Hippocampal formation (tissue), 2 donors: ENCODE measurements at regions not wholly inside any gene's neighbourhood (a gene's known extent, or its start where the extent isn't known, plus 50 kb on each side); places are given as distances from the start of the nearest gene placed in this dataset.
"Not testable (repeated sequence)": the region's sequence is repeated elsewhere in the genome, so short reads cannot be mapped to it uniquely, and the experiment has no call there.

Experiments used
- DNase-seq, 2 donors: peaks; one replicate each; lab custom pipeline; 2025; lab: John Stamatoyannopoulos, UW

GRCh38 chr5:86407711-86408110, 210.0 kb upstream of the COX7C start:
- DNase-seq: no peak

- DNase-seq: no peak
Measured at GRCh38 chr5:86411596-86411995, 206.1 kb upstream of the COX7C start.

- DNase-seq: no peak
Measured at GRCh38 chr5:86427158-86427557, 190.6 kb upstream of the COX7C start.

- no peak for DNase-seq
Measured at GRCh38 chr5:86439593-86440110, 178.1 kb upstream of the COX7C start.

GRCh38 chr5:86442036-86442745, 175.6 kb upstream of the COX7C start:
- DNase-seq: no peak

GRCh38 chr5:86447362-86447761, 170.4 kb upstream of the COX7C start:
- DNase-seq: no peak

GRCh38 chr5:86452251-86452650, 165.5 kb upstream of the COX7C start:
- DNase-seq: no peak

- DNase-seq: no peak
Measured at GRCh38 chr5:86460519-86460918, 157.2 kb upstream of the COX7C start.

- DNase-seq: no peak
Measured at GRCh38 chr5:86461169-86461956, 156.4 kb upstream of the COX7C start.

- no peak for DNase-seq
Measured at GRCh38 chr5:86463339-86463738, 154.4 kb upstream of the COX7C start.

- DNase-seq: no peak
Measured at GRCh38 chr5:86465052-86465838, 152.5 kb upstream of the COX7C start.

- DNase-seq: not testable (repeated sequence)
Measured at GRCh38 chr5:86466721-86467120, 151.0 kb upstream of the COX7C start.

GRCh38 chr5:86482008-86482407, 135.7 kb upstream of the COX7C start:
- no peak for DNase-seq

GRCh38 chr5:86493777-86494176, 124.0 kb upstream of the COX7C start:
- DNase-seq: no peak

- DNase-seq: no peak
Measured at GRCh38 chr5:86500947-86501346, 116.8 kb upstream of the COX7C start.

GRCh38 chr5:86507574-86507973, 110.2 kb upstream of the COX7C start:
- DNase-seq: no peak

GRCh38 chr5:86510330-86510915, 107.3 kb upstream of the COX7C start:
- not testable (repeated sequence) for DNase-seq

GRCh38 chr5:86523718-86524117, 94.0 kb upstream of the COX7C start:
- no peak for DNase-seq

GRCh38 chr5:86525622-86526021, 92.1 kb upstream of the COX7C start:
- DNase-seq: no peak

- DNase-seq: no peak
Measured at GRCh38 chr5:86526811-86527348, 90.9 kb upstream of the COX7C start.

GRCh38 chr5:86532429-86532828, 85.3 kb upstream of the COX7C start:
- DNase-seq: no peak

GRCh38 chr5:86536396-86536795, 81.3 kb upstream of the COX7C start:
- no peak for DNase-seq
